ENCODE measurements at regions not wholly inside any gene's neighbourhood (a gene's known extent, or its start where the extent isn't known, plus 50 kb on each side); places are given as distances from the start of the nearest gene placed in this dataset.

- Histone ChIP-seq H3K4me1 (no peaks in the 10 kb centered on the region), H3K27ac (no peak overlapping the region), H3K9me3 (no peaks in the 10 kb centered on the region), H3K36me3 (no peaks in the 10 kb centered on the region), H3K27me3 (no peaks in the 10 kb centered on the region), H3K4me3 (no peak overlapping the region)
- TF ChIP-seq POLR2A (IDR thresholded peaks at IDR 0.05): no peak
- TF ChIP-seq, protein P1, sequence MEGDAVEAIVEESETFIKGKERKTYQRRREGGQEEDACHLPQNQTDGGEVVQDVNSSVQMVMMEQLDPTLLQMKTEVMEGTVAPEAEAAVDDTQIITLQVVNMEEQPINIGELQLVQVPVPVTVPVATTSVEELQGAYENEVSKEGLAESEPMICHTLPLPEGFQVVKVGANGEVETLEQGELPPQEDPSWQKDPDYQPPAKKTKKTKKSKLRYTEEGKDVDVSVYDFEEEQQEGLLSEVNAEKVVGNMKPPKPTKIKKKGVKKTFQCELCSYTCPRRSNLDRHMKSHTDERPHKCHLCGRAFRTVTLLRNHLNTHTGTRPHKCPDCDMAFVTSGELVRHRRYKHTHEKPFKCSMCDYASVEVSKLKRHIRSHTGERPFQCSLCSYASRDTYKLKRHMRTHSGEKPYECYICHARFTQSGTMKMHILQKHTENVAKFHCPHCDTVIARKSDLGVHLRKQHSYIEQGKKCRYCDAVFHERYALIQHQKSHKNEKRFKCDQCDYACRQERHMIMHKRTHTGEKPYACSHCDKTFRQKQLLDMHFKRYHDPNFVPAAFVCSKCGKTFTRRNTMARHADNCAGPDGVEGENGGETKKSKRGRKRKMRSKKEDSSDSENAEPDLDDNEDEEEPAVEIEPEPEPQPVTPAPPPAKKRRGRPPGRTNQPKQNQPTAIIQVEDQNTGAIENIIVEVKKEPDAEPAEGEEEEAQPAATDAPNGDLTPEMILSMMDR (IDR thresholded peaks at IDR 0.05): no peak
- DNase-seq: no peak
- intact Hi-C loops (cut with DNase I; ENCODE audit: low total_unique reads): no loop called here
Observed at GRCh38 chr12:94717656-94718055, 67.3 kb upstream of the TMCC3 start.

DNA sequence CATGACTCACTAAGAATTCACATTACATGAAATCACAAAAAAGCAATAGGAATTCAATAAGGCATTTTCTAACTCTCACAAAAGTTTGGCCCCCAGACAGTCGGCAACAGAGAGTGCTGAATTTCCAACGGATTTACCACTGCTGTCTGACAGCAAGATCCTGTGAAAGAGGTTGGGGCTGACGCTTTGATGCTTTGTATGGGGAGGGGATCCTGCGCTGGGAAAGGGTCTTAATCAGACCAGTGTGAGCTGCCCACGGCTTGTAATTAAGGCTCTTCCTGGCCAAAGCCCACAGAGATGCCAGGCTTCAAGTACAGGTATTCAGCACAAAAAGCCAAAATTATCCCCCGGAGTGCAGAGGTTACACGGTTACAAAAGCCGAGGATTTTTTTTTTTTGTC lies 66.8 kb upstream of the TMCC3 start:
- Histone ChIP-seq H3K4me1 (no peaks in the 10 kb centered on the region), H3K4me3 (no peak overlapping the region), H3K9me3 (no peaks in the 10 kb centered on the region), H3K27me3 (no peaks in the 10 kb centered on the region), H3K27ac (no peak overlapping the region), H3K36me3 (no peaks in the 10 kb centered on the region)
- intact Hi-C loops (cut with DNase I; ENCODE audit: low total_unique reads): no loop called here
- DNase-seq: no peak
- TF ChIP-seq, protein P1 (IDR thresholded peaks at IDR 0.05): no peak
- TF ChIP-seq POLR2A (IDR thresholded peaks at IDR 0.05): no peak

- TF ChIP-seq POLR2A (IDR thresholded peaks at IDR 0.05): no peak
- TF ChIP-seq, protein P1 (IDR thresholded peaks at IDR 0.05): no peak
- Histone ChIP-seq H3K9me3 (no peaks in the 10 kb centered on the region), H3K27ac (no peak overlapping the region)
Observed at GRCh38 chr12:94716339-94716738, 66.0 kb upstream of the TMCC3 start.

GRCh38 chr12:94714378-94715114 lies 64.2 kb upstream of the TMCC3 start:
- Histone ChIP-seq H3K4me1 (no peaks in the 10 kb centered on the region), H3K27me3 (no peaks in the 10 kb centered on the region), H3K36me3 (no peaks in the 10 kb centered on the region), H3K9me3 (no peaks in the 10 kb centered on the region), H3K4me3 (no peak overlapping the region), H3K27ac (no peak overlapping the region)
- DNase-seq: no peak
- intact Hi-C loops (cut with DNase I; ENCODE audit: low total_unique reads): no loop called here
- TF ChIP-seq, protein P1 (IDR thresholded peaks at IDR 0.05): no peak
- no peak for TF ChIP-seq POLR2A (IDR thresholded peaks at IDR 0.05)

More at GRCh38 chr12:94716339-94716738, 66.0 kb upstream of the TMCC3 start:
- DNase-seq: no peak
- intact Hi-C loops (cut with DNase I; ENCODE audit: low total_unique reads): no loop called here
- Histone ChIP-seq H3K27me3 (no peaks in the 10 kb centered on the region), H3K36me3 (no peaks in the 10 kb centered on the region), H3K4me3 (no peak overlapping the region), H3K4me1 (no peaks in the 10 kb centered on the region)

DNA sequence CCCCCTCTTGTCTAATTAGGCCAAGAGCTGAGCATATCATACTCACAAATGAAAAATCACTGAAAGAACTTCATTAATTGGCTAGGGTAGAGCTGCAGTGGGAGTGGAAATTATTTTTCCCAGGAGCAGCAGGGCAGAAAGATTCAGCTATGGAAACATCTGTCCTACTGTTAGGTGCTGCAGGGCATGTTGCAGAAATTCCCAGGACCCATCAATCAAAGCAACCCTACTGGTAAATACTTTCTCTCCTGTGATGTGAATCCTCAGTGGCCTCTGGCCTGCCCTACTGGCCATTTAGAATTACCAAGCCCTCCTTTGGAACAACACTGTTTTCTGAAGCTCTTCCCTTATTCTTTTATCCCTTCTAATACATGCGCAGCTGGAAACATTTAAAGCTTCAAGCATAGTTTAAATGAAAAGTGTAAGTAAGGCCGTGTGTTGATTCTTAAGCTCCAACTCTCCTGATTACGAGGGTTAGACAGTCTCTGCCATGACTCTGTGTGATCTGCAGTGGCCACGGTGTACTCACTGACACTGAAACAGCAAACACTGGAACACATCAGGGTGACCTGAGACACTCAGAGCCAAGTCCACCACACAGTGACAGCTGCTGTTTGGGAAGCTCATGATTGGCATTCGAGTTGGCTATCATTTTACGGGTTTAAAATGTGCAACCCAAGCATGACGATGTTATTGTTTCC lies 62.6 kb upstream of the TMCC3 start:
- intact Hi-C loops (cut with DNase I; ENCODE audit: low total_unique reads): no loop called here
- no peaks in the 10 kb centered on the region for H3K27me3 ChIP-seq

More for the DNA sequence above, 62.6 kb upstream of the TMCC3 start:
- no peak for DNase-seq
- H3K4me3 ChIP-seq: no peak overlapping the region
- H3K27ac ChIP-seq: no peak overlapping the region
- TF ChIP-seq, protein P1 (IDR thresholded peaks at IDR 0.05): no peak
- TF ChIP-seq POLR2A (IDR thresholded peaks at IDR 0.05): no peak
- no peaks in the 10 kb centered on the region for H3K9me3 ChIP-seq
- no peaks in the 10 kb centered on the region for H3K36me3 ChIP-seq
- H3K4me1 ChIP-seq: no peaks in the 10 kb centered on the region
